HG03342 (cell line): ENCODE measurements at regions not wholly inside any gene's neighbourhood (a gene's known extent, or its start where the extent isn't known, plus 50 kb on each side); places are given as distances from the start of the nearest gene placed in this dataset.
A peak's percentile ranks its signal among the peaks of the same experiment; 100 is the strongest.

Experiments used
- ATAC-seq: cut with Tn5 transposase; IDR thresholded peaks from one replicate; pipeline ENCODE4 v1.9.1; 2021; ENCODE audit warnings: mild to moderate bottlenecking, moderate library complexity; ENCODE audit not compliant: unreplicated experiment

DNA sequence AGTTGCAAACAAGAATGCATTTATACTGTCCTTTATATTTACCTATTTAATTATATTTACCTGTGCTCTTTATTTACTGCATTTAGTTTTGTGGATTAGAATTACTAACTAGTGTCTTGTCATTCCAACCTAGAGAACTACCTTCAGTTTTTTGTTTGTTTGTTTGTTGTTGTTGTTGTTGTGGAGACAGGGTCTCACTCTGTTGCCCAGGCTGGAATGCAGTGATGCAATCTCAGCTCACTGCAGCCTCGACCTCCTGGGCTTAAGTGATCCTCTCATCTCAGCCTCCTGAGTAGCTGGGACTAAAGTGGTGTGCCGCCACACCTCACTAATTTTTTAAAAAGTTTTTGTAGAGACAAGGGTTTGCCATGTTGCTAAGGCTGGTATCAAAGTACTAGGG lies 156.4 kb upstream of the AKR1E2 start:
- ATAC-seq: no peak

- ATAC-seq: peak; percentile 86
Measured at GRCh38 chr10:4663162-4663992, 162.6 kb upstream of the AKR1E2 start.

GRCh38 chr10:4662576-4663161 lies 163.3 kb upstream of the AKR1E2 start:
- ATAC-seq: no peak

GRCh38 chr10:4661511-4662255 lies 164.3 kb upstream of the AKR1E2 start:
- no peak for ATAC-seq

DNA sequence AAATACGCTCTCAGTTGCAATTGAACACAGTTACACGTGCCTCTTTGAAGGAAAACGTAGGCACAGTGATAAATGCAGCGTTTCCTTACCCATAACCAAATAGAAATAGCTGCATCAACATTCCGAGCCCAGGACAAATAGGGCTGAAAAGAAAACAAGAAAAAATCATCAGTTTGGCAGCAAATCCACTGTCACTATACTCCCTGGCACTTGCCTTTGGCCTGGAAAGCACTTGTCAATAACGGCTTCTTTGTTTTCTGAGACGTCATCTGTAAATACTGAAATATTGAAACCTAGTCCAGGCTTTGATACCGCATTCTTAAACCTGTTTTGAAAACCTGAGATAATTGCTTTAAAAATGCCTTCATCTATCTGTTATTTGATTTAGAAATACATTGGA lies 167.2 kb upstream of the AKR1E2 start:
- ATAC-seq: no peak

DNA sequence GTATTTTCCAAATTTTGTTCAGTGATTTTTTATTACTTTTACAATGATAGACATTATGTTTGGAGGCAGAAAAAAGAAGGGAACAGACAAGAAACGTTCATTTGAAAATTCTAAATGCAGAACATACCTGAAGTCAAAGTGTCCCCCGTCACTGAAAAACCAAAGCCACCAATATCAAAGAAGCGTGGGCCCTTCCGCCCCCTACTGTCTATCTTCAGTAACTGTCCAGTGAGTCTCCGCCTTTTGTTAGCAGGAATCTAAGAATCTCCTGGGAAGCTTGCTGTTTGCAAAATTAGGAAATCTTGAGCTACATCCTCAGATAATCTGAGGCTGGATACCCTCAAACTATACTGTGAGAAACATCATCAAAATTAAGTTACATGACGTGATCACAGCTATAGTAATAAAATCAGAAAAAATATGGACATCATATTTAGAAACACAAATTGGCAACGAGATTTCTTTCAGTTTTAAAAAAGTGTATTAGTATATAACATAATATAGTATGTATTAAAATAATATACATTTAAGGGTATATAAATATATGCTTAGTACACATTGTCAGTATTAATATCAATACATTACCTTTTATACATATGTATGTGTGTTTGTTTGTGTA lies 169.3 kb upstream of the AKR1E2 start:
- no peak for ATAC-seq

DNA sequence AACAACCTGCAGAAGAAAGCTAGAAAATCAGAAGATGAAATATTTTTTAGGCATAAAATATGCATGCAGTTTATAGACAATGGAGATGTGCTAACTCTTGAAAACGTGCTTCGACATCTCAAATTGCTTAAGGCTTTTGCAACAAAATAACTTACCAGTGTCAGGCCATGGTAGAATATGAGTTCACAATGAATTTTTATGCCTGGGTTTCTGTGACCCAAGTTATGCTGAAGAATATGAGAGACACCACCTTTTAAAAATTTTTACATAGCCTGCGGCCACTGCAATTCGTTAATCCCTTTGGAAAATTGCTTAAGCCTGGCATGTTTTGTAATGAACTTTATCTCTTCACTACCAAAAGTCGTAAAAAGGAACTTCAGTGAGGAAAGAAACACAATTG lies 170.1 kb upstream of the AKR1E2 start:
- no peak for ATAC-seq

- ATAC-seq: no peak
Measured at GRCh38 chr10:4655406-4655805, 170.6 kb upstream of the AKR1E2 start.

DNA sequence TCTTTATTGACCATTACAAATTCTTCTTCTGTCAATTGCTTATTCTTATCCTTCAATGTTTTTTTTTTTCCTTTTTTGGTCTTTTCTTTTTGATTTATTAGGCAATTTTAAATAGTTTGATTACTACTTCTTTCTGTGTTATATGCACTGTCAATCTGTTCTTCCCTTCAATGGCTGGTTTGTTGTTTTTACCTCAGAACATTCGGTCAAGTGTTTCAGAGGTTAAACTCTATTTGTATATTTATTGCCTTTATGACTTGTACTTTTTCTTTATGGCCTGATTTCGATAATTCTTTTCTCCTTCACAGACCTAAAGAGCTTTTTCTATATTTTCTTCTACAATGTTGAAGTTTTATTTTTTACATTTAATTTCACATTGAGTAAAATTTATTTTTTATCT lies 171.5 kb upstream of the AKR1E2 start:
- ATAC-seq: no peak

- ATAC-seq: no peak
Measured at GRCh38 chr10:4653160-4653559, 172.8 kb upstream of the AKR1E2 start.

- peak; percentile 59 for ATAC-seq
Measured at GRCh38 chr10:4652111-4653010, 173.6 kb upstream of the AKR1E2 start.

DNA sequence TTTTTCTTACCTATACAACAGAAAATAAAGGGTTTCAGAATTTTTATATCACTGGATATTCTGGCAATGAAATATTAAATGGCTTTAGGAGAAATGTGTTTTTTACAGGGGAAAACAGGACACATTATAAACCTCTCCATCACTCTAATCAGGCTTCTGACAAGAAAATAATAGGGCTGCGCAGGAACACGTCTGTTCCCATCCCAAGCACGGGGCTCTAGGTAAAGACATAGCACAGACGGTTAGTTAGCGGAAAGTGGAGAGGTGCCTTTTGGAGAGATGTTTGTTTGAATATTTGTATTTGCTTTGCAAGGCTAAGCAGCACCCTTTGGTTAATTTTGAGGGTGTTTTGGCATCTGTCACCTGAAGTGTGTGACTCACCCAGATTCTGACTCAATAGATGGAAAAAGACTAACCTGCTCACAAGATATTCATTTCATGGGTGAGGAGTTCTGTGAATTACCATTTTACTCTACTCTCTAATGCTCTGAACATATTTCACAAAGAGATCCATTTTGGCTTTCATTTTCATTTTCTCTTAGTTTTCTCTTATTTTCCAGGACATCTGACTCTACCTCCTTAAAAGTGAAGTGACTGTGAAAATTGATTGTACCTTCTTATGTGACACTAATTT lies 174.5 kb upstream of the AKR1E2 start:
- ATAC-seq: peak; percentile 50

GRCh38 chr10:4650582-4650981 lies 175.4 kb upstream of the AKR1E2 start:
- ATAC-seq: no peak

GRCh38 chr10:4649886-4650508 lies 176.0 kb upstream of the AKR1E2 start:
- ATAC-seq: no peak

DNA sequence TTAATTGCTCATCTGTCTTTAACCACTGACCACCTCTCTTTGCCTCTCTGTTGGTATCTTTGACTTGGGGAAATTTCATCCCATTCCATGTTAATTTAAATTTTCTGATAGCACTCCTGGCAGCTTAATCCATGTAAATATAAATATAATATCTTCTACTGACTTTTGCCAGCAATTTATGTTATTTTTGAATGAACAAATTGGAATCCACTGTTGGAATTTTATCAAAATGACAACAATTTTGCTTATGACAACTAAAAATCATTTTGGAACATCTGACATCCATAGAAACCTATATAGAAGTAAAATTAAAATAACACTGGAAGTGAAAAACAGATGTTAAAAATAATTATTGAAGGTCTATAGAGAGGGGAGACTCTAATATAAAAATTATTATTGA lies 176.5 kb upstream of the AKR1E2 start:
- ATAC-seq: no peak

DNA sequence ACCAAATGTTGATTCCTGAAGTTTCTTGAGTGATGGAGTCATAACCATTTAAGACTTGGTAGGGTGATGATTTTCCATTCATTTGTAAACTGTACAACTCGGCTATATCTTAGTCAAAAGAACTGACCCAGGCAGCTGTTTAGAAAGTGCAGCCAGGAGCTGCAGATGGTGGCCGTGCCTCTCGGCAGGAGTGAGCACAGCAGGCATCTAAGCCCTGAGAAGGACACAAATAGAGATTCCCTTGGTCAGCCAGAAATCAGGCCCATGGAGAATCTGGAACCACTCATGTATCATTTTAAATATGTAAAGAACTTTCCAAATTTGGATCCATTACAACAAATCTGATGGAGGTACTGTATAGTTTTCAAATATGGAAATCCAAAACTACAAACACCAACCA lies 177.0 kb upstream of the AKR1E2 start:
- ATAC-seq: no peak

DNA sequence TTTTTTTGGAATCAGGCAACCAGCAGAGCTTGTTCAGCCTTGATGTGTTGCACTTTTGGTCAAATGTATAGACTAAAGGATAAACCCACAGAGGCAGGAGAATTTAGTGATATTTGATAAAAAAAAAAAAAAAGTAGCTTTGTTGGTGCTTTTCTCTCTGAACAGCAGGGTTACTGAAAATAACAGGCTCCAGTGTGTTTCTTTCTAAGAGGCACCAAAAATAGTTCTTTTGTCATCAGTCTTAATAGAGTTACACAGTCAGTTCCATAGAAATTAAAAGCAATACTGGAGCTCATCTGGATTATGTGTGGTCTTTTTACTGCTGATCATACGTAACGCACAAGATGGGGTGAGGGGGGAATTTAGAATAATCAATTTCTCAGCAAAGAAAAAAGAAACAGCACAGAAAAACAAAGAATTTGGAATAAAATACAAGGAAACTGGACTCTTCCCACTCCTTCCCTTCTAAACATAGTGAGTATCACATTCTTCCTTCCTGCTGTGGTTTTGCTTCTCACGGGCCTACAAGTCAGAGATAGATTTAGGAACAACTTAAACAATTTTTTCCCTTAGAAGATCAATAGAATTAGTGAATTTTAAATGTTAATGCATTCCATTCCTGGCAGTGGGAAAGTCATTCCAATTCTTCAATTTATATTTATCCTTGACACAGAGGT lies 178.8 kb upstream of the AKR1E2 start:
- ATAC-seq: no peak

DNA sequence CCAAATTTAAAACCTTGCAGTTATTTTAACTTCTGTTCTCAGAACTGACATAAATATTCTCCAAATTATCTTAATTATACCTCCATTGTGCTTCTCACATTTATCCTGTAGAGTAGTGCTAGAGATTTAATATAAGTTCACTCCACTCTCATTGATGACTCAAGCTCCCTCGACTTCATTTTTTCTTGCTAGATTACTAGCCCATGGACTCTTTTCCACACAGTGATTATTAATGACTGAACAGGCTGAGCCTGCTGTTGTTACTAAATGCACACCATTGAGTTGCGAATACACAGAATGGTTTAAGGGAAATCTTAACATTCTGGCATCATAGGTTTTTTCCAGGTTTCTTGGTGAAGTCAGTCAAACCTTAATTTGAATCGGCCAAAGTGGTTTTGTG lies 179.5 kb upstream of the AKR1E2 start:
- no peak for ATAC-seq

- ATAC-seq: no peak
Measured at GRCh38 chr10:4645836-4646235, 180.2 kb upstream of the AKR1E2 start.
